DND-41 (cell line): ENCODE measurements at regions not wholly inside any gene's neighbourhood (a gene's known extent, or its start where the extent isn't known, plus 50 kb on each side); places are given as distances from the start of the nearest gene placed in this dataset.

Source experiments
- ATAC-seq: fragments of 200-7000 bp; cut with Tn5 transposase; 3 replicates; pipeline ENCODE4 v1.9.1; 2021; ENCODE audit warnings: low read depth; ENCODE audit not compliant: insufficient read depth
- DNase-seq: peaks from one replicate; pipeline ENCODE4 v3.0.0-alpha.2; 2020
- H2AFZ ChIP-seq: 2 replicates; pipeline ENCODE4 v1.6.0; 2012; ENCODE audit warnings: low read depth, low read length
- H3K27ac ChIP-seq: 2 replicates; pipeline ENCODE4 v1.5.1; 2012; ENCODE audit warnings: low read length, inconsistent platforms
- H3K27me3 ChIP-seq: fragments of 200-600 bp; sonication (generic); 2 replicates; pipeline ENCODE4 v1.6.0; 2012; ENCODE audit warnings: low read length, mild to moderate bottlenecking, inconsistent platforms; ENCODE audit not compliant: insufficient read depth, poor library complexity
- H3K36me3 ChIP-seq: 2 replicates; pipeline ENCODE4 v1.5.1; 2012; ENCODE audit warnings: low read length, inconsistent platforms; ENCODE audit not compliant: insufficient read depth
- H3K4me1 ChIP-seq: 2 replicates; pipeline ENCODE4 v1.5.1; 2012; ENCODE audit warnings: mild to moderate bottlenecking, low read length; ENCODE audit not compliant: insufficient read depth
- H3K4me2 ChIP-seq: 2 replicates; pipeline ENCODE4 v1.6.0; 2012; ENCODE audit warnings: mild to moderate bottlenecking, moderate library complexity, low read length, inconsistent platforms; ENCODE audit not compliant: insufficient read depth
- H3K4me3 ChIP-seq, 2 experiments: fragments of 200-600 bp in 1 of 2; shearing (Covaris generic) in 1 of 2; 2 replicates each; pipeline ENCODE4 v1.5.1; 2012 to 2016; ENCODE audit warnings: inconsistent platforms in 2 of 2, low read length in 2 of 2, mild to moderate bottlenecking in 2 of 2, low read depth in 1 of 2, moderate library complexity in 1 of 2
- H3K79me2 ChIP-seq: 2 replicates; pipeline ENCODE4 v1.6.0; 2012; ENCODE audit warnings: low read length, inconsistent platforms; ENCODE audit not compliant: insufficient read depth
- H3K9ac ChIP-seq: 2 replicates; pipeline ENCODE4 v1.6.0; 2012; ENCODE audit warnings: low read depth, mild to moderate bottlenecking, inconsistent platforms, low read length, moderate library complexity
- H3K9me3 ChIP-seq: 2 replicates; pipeline ENCODE4 v1.5.1; 2012; ENCODE audit warnings: low read length, moderate library complexity, mild to moderate bottlenecking, inconsistent platforms; ENCODE audit not compliant: insufficient read depth, severe bottlenecking
- H4K20me1 ChIP-seq: 2 replicates; pipeline ENCODE4 v1.6.0; 2012; ENCODE audit warnings: low read length; ENCODE audit not compliant: insufficient read depth
- CTCF ChIP-seq: IDR thresholded peaks from 2 replicates; pipeline ENCODE4 v1.5.1; 2012; ENCODE audit warnings: borderline replicate concordance, low read length, moderate library complexity, mild to moderate bottlenecking; ENCODE audit not compliant: poor library complexity, severe bottlenecking; ENCODE audit errors: extremely low read depth
- EZH2 ChIP-seq: IDR thresholded peaks from 3 replicates; pipeline ENCODE4 v1.6.1; 2012; ENCODE audit warnings: borderline replicate concordance, low read depth, mild to moderate bottlenecking, moderate library complexity, low read length, inconsistent platforms; ENCODE audit not compliant: severe bottlenecking

- DNase-seq (no peak), ATAC-seq (no peak)
- no peak for TF ChIP-seq EZH2
- TF ChIP-seq CTCF = no peak
- no peaks in the 10 kb centered on the region for H3K4me1 ChIP-seq
- no peaks in the 10 kb centered on the region for H3K27me3 ChIP-seq
- H3K36me3 ChIP-seq = no peaks in the 10 kb centered on the region
- no peak overlapping the region for H3K27ac ChIP-seq
- H3K9me3 ChIP-seq = no peaks in the 10 kb centered on the region
- no peak overlapping the region for H3K4me3 ChIP-seq
- H3K9ac ChIP-seq = no peak overlapping the region
- H3K79me2 ChIP-seq = no peaks in the 10 kb centered on the region
- no peak overlapping the region for H2AFZ ChIP-seq
- no peaks in the 10 kb centered on the region for H4K20me1 ChIP-seq
- H3K4me2 ChIP-seq = no peak overlapping the region
These were observed 388.5 kb downstream of the CNTNAP4 start for GRCh38 chr16:76665571-76666275.

- TF ChIP-seq CTCF (no peak), EZH2 (no peak)
- Histone ChIP-seq H3K9ac (no peak overlapping the region), H3K4me3 (no peak overlapping the region), H3K9me3 (no peaks in the 10 kb centered on the region), H3K4me1 (no peaks in the 10 kb centered on the region), H2AFZ (no peak overlapping the region), H3K27me3 (peaks cover 7% of the 10 kb centered on the region), H3K27ac (no peak overlapping the region), H3K79me2 (no peaks in the 10 kb centered on the region), H4K20me1 (no peaks in the 10 kb centered on the region), H3K4me2 (no peak overlapping the region), H3K36me3 (no peaks in the 10 kb centered on the region)
- no peak for ATAC-seq
- peak; percentile 5 for DNase-seq
These were observed 391.1 kb downstream of the CNTNAP4 start for GRCh38 chr16:76668207-76668725.

DNA sequence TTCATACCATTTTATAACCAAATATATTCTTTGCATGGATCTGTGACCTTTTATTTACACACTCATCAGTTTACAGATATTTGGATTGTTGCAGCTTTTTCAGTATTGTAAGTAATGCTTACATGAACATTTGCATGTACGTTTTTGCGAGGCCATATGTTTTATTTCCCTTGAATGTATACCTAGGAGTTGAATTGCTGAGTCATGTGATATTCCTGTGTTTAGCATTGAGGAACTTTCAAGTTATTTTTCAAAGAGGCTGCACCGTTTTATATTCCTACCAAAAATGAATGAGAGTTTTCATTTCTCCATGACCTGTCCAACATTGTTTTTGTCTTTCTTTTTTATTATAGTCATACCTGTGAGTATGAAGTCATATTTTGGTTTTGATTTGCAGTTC lies 392.1 kb downstream of the CNTNAP4 start:
- Histone ChIP-seq H3K4me2 (no peak overlapping the region), H3K79me2 (no peaks in the 10 kb centered on the region), H3K27me3 (peaks cover 7% of the 10 kb centered on the region), H3K4me3 (no peak overlapping the region), H3K9me3 (no peaks in the 10 kb centered on the region), H4K20me1 (no peaks in the 10 kb centered on the region), H2AFZ (no peak overlapping the region), H3K9ac (no peak overlapping the region), H3K27ac (no peak overlapping the region), H3K4me1 (no peaks in the 10 kb centered on the region), H3K36me3 (no peaks in the 10 kb centered on the region)
- TF ChIP-seq CTCF = no peak
- TF ChIP-seq EZH2 = no peak
- ATAC-seq = no peak
- DNase-seq = no peak
